ENCODE measurements at regions not wholly inside any gene's neighbourhood (a gene's known extent, or its start where the extent isn't known, plus 50 kb on each side); places are given as distances from the start of the nearest gene placed in this dataset.
A peak's percentile ranks its signal among the peaks of the same experiment; 100 is the strongest.

GRCh38 chr4:149296503-149296902, 519.1 kb downstream of the IQCM start:
- ATAC-seq, result no peak
- DNase-seq (ENCODE audit: missing footprints), result no peak
- intact Hi-C loops (cut with DNase I), result no loop called here

GRCh38 chr4:149296084-149296483, 519.6 kb downstream of the IQCM start:
- DNase-seq (ENCODE audit: missing footprints) (no peak), ATAC-seq (no peak)
- intact Hi-C loops (cut with DNase I), result no loop called here

DNA sequence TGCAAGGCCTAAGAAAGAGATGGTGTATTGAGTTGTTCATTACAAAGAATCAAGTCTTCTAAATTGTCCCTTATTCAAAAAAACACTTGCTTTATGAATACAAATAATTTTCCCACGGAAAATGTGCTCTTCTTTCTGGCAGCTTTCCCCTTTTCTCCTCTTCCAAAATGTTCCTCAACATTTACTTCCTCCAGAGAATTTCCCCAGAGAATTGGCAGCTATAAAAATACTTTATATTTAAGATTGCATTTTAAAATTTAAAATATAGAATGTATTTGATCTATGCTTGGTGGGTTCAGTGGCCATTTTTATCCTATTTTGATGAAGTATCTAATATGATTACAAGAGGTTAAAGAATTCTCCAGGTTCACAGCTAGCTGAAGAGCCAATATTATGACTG, 521.0 kb downstream of the IQCM start:
- intact Hi-C loops (cut with DNase I), result no loop called here
- DNase-seq (ENCODE audit: missing footprints) (no peak), ATAC-seq (no peak)

DNA sequence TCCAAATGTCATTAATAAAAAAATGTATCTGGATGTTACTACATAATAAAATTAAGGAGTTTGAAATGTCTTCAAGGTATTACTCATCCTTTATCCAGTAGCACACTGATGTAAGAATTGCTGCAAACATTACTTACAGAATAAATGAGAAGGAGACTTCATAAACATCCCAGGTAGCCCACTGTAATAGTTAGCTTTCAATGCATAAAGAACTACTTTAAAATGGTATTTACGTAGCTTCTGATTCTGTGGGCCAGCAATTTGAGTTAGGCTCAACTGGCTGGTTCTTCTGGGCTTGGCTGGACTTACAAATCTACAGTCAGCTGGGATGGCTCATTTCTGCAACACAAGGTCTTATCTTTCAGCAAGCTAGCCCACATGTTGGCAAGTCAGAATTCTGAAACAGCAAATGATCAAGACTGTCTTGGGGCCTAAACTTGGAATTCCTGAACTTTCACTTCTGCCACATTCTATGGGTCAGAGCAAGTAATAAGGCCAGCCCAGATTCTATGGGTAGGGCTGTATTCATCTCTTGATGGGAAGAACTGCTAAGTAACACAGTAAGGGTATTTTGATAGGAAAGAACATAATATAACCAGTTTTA, 522.5 kb downstream of the IQCM start:
- DNase-seq (ENCODE audit: missing footprints) (no peak), ATAC-seq (peak; percentile 71)
- intact Hi-C loops (cut with DNase I), result no loop called here

DNA sequence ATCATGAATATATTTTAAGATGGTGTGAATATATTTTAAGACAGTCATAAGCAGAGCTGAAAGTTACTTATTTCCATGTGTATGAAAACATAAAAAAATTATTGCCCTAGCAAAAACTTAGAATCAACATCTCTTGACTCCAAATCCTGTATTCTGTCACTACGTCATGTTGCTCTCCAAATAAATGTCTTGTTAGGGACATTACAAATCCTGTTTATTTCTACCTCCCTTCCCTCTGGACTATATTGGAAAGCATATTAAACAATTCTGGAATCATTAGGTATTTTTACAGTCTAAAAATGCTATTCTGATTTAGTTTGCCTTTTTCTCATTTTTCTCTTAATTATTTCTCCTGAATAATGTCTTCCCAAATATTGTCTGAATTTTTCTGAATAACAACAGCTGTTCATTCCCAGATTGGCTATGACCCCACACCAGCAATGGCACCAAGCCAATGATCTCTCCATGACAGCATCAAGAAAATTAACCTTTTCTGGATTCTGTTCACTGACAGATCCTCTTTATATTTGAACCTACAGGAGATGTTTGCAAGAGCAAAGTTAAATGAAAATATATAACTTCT, 523.1 kb downstream of the IQCM start:
- ATAC-seq (peak; percentile 57), DNase-seq (ENCODE audit: missing footprints) (no peak)
- intact Hi-C loops (cut with DNase I), result no loop called here

DNA sequence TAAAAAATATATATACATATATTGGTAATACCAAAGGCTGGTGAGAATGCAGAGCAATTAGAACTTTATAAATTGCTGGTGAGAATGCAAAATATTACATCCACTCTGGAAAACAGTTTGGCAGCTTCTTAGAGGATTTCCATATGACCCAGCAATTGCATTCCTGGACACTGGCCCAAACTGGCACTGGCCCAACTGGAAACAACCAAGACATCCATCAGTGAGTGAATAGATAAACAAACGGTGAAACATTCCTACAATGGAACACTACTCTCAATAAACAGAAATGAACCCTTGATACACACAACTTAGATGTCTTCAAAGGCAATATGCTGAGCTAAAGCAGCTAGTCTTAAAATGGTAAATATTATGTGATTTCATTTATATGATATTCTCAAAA, 524.2 kb downstream of the IQCM start:
- peak; percentile 44 for ATAC-seq
- DNase-seq (ENCODE audit: missing footprints), result no peak
- intact Hi-C loops (cut with DNase I), result no loop called here

GRCh38 chr4:149280806-149281205, 534.8 kb downstream of the IQCM start:
- intact Hi-C loops (cut with DNase I), result no loop called here
- ATAC-seq (no peak), DNase-seq (ENCODE audit: missing footprints) (no peak)

DNA sequence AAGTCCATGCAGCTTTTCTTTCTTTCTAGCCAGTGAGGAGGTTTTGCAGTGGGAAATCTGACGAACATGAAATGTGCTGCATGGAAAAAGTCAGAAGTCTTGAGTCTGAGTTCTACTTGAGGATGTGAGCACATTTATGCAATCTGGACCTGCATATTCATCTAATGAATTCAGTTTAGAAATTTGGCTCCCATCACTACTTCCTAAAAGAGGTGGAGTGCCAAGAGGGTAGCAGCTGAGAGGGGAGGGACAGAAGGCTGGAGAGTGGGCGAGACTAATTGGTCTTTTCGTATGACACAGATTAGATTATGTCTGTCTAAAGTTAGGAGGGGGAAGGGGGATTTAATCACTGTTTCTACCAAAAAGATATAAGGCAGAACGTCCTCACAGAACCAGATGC, 535.9 kb downstream of the IQCM start:
- DNase-seq (ENCODE audit: missing footprints), result no peak
- ATAC-seq, result peak; percentile 68
- intact Hi-C loops (cut with DNase I), result no loop called here

DNA sequence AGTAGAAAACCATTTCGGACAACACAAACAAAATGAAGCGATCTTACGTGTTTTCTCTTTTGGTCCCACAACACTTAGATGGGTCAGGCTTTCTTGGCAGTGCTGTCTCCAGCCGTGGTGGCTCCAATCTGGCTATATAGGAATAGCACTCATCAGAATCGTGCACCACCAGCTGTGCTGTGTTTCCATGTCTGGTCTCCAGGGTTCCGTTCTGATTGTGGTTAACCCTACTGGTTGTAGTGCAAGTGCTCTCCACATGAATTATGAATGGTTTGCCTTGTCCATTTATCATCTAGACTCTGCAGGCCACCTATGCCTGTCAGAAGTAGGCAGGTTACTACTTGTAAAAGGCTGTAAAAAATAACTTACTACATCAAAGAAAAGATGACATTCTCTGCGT, 536.3 kb downstream of the IQCM start:
- ATAC-seq (peak; percentile 34), DNase-seq (ENCODE audit: missing footprints) (peak; percentile 51)
- intact Hi-C loops (cut with DNase I), result no loop called here

- no peak for ATAC-seq
- no peak for DNase-seq (ENCODE audit: missing footprints)
- intact Hi-C loops (cut with DNase I), result no loop called here
These were observed 537.9 kb downstream of the IQCM start for GRCh38 chr4:149277705-149278104.

- DNase-seq (ENCODE audit: missing footprints) (no peak), ATAC-seq (no peak)
- intact Hi-C loops (cut with DNase I), result no loop called here
These were observed 545.8 kb downstream of the IQCM start for GRCh38 chr4:149269835-149270234.

DNA sequence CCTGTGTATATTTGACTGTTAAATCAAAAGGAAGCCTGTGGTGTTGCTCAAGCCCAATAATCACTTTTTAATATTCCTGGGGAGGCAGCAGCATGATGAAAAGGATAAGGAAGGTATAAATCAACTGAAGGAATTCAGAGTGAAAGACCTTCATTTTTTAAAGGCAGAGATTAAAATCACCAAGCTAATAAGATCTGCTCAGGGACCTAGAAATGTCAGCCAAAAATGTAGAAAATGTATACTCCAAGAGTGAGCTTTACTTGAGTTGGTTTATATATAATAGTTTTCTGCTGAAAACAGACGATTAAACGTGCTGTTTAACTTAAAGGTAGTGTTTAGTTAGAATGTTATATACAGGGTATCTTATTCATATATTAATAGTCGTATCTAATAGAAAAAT, 549.3 kb downstream of the IQCM start:
- intact Hi-C loops (cut with DNase I), result no loop called here
- no peak for ATAC-seq
- DNase-seq (ENCODE audit: missing footprints), result no peak

DNA sequence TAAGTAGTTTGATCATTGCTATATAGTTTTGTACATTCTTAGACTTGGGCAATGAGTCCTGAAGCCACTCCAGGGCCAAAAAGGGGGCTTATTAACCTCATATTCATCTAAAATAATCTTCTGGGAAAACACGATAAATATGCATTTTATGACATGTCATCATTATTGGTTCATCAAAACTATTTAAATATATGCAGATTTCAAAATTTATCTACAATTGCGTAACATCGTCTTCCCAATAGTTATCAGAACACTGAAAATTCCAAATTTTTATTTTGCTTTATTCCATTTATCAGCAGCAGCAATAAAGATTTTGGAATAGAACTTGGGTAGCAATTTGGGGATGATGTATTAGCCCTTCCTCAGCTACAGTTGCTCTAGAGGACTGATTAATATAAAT, 550.0 kb downstream of the IQCM start:
- DNase-seq (ENCODE audit: missing footprints) (no peak), ATAC-seq (no peak)
- intact Hi-C loops (cut with DNase I), result no loop called here

- intact Hi-C loops (cut with DNase I), result no loop called here
- DNase-seq (ENCODE audit: missing footprints) (no peak), ATAC-seq (no peak)
These were observed 551.4 kb downstream of the IQCM start for GRCh38 chr4:149264093-149264733.

DNA sequence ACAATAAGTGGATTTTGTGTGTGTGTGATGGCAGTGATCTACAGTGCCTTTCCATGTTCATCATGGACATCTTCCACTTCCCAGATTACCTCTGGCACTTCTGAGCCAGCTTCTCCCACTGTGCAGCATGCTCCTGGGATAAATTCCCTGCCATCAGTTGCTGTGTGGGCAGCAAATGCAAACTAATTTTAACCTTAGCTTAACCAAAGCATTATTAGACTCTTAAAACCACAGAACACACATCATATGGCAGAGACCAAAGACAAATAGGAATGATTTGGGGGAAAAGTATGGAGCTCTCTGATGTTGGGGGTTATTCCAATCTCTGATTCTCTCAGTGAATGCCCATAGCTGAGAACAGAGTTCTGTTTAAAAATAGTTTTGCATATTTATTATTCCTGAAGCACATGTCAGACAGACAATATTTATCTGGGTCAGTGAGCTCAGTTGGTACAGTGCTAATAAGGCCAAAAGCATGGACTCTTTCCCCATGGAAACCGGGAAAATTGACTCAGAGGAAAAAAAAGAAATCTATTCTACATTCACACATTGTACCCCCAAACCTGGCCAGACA, 567.4 kb downstream of the IQCM start:
- no peak for ATAC-seq
- intact Hi-C loops (cut with DNase I), result no loop called here
- no peak for DNase-seq (ENCODE audit: missing footprints)

GRCh38 chr4:149247164-149247563, 568.5 kb downstream of the IQCM start:
- ATAC-seq (no peak), DNase-seq (ENCODE audit: missing footprints) (no peak)
- intact Hi-C loops (cut with DNase I), result no loop called here

GRCh38 chr4:149245333-149245732, 570.3 kb downstream of the IQCM start:
- ATAC-seq, result no peak
- intact Hi-C loops (cut with DNase I), result no loop called here
- no peak for DNase-seq (ENCODE audit: missing footprints)

DNA sequence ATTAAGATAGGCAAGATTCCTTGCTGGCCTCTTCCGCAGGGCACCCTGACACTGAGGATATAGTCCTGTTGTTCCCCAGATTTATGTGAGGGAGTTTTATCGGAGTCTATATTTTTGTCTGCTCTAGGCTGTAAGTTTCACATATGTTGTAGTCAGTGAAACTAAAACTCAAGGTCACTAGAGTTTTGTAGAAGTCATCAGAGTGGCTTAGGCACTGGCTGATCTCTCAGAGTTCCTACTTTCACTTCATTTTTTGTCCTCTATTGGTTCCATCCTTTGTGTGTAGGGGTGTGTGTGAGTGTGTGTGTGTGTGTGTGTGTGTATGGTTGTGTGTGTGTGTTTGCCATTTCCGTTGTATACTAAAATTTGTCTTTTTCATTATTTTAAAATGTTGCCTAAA, 577.5 kb downstream of the IQCM start:
- no peak for DNase-seq (ENCODE audit: missing footprints)
- ATAC-seq, result no peak
- intact Hi-C loops (cut with DNase I), result no loop called here

DNA sequence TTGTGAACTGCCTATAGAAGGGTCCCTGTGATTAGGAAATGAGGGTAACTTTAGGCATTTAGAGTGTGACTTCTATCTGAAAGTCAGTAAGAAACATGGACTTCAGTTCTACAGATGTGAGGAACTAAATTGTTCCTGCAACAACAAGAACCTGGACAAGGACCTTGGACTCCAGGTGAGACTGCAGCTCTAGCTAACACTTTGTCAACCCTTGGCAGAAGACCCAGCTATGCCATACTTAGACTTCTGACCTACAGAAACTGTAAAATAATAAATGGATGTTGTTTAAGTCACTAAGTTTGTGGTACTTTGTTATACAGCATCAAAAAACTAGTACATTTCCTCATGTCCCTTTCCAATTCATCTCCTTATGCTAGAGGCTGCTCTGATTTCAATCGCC, 580.8 kb downstream of the IQCM start:
- ATAC-seq, result no peak
- intact Hi-C loops (cut with DNase I), result no loop called here

DNA sequence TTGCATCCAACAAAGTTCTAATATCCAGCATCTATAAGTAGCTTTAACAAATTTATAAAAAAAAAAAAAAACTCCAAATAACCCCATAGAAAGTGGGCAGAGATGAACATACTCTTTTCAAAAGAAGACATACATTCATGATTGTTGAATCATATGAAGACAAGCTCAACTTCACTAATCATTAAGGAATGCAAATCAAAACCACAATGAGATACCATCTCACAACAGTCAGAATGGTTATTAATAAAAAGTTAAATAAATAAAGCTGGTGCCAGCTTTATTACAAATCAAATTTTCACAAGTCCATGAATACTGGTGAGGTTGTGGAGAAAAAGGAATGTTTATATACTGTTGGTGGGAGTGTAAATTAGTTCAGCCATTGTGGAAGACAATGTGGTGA, 592.0 kb downstream of the IQCM start:
- no peak for DNase-seq (ENCODE audit: missing footprints)
- intact Hi-C loops (cut with DNase I), result no loop called here
- ATAC-seq, result no peak

More for the DNA sequence above, 580.8 kb downstream of the IQCM start:
- no peak for DNase-seq (ENCODE audit: missing footprints)

Measured in Right ventricle myocardium inferior (tissue), 1 donor.